GM23338 (cell line): ENCODE measurements at regions not wholly inside any gene's neighbourhood (a gene's known extent, or its start where the extent isn't known, plus 50 kb on each side); places are given as distances from the start of the nearest gene placed in this dataset.

Experiments used
- ATAC-seq: fragments of 200-7000 bp; cut with Tn5 transposase; 3 replicates; pipeline ENCODE4 v1.9.1; 2020
- DNase-seq: peaks from one replicate; pipeline ENCODE4 v3.0.0-alpha.2; 2015; ENCODE audit warnings: low spot score
- H2AFZ ChIP-seq: fragments of 200-600 bp; sonication (generic); 2 replicates; pipeline ENCODE4 v1.8.0; 2016; ENCODE audit warnings: antibody characterized with exemption, mild to moderate bottlenecking, moderate library complexity
- H3F3A ChIP-seq: fragments of 200-600 bp; sonication (generic); replicated peaks from 2 replicates; pipeline ENCODE4 v1.8.0; 2017; ENCODE audit warnings: antibody characterized with exemption, mixed run types, low read depth
- H3K27ac ChIP-seq: fragments of 200-600 bp; sonication (generic); 2 replicates; pipeline ENCODE4 v1.6.1; 2016; ENCODE audit warnings: low read depth
- H3K27me3 ChIP-seq: fragments of 200-600 bp; sonication (generic); 2 replicates; pipeline ENCODE4 v1.8.0; 2016; ENCODE audit warnings: mild to moderate bottlenecking, mixed run types, moderate library complexity; ENCODE audit not compliant: insufficient read depth
- H3K36me3 ChIP-seq: fragments of 200-600 bp; sonication (generic); 2 replicates; pipeline ENCODE4 v1.8.0; 2016; ENCODE audit warnings: mild to moderate bottlenecking; ENCODE audit not compliant: insufficient read depth
- H3K4me1 ChIP-seq: fragments of 200-600 bp; sonication (generic); 2 replicates; pipeline ENCODE4 v1.8.0; 2016; ENCODE audit warnings: mild to moderate bottlenecking, moderate library complexity; ENCODE audit not compliant: insufficient read depth
- H3K4me2 ChIP-seq: fragments of 200-600 bp; sonication (generic); 2 replicates; pipeline ENCODE4 v1.7.1; 2017; ENCODE audit warnings: mixed run types
- H3K4me3 ChIP-seq: fragments of 200-600 bp; sonication (generic); 2 replicates; pipeline ENCODE4 v1.6.1; 2016; ENCODE audit warnings: mixed run types
- H3K79me2 ChIP-seq: fragments of 200-600 bp; sonication (generic); replicated peaks from 2 replicates; pipeline ENCODE4 v1.8.0; 2017; ENCODE audit warnings: mild to moderate bottlenecking; ENCODE audit not compliant: insufficient read depth
- H3K9me2 ChIP-seq: fragments of 200-600 bp; sonication (generic); 2 replicates; pipeline ENCODE4 v1.8.0; 2017; ENCODE audit not compliant: insufficient read depth
- H4K20me1 ChIP-seq: fragments of 200-600 bp; sonication (generic); replicated peaks from 2 replicates; pipeline ENCODE4 v1.8.0; 2017; ENCODE audit warnings: mild to moderate bottlenecking; ENCODE audit not compliant: insufficient read depth
- H3K27ac Mint-ChIP-seq: 2 replicates; pipeline ENCODE4 v1.8.0; 2020; ENCODE audit warnings: inconsistent platforms, mild to moderate bottlenecking, moderate library complexity, mixed read lengths
- H3K27me3 Mint-ChIP-seq: 3 replicates; pipeline ENCODE4 v1.8.0; 2022; ENCODE audit warnings: low read depth, mild to moderate bottlenecking, moderate library complexity, mixed read lengths, inconsistent platforms; ENCODE audit not compliant: insufficient read depth, poor library complexity
- H3K36me3 Mint-ChIP-seq: 3 replicates; pipeline ENCODE4 v1.8.0; 2021; ENCODE audit warnings: low read depth, mild to moderate bottlenecking, inconsistent platforms, moderate library complexity, mixed read lengths
- H3K4me1 Mint-ChIP-seq: 3 replicates; pipeline ENCODE4 v1.8.0; 2020; ENCODE audit warnings: mild to moderate bottlenecking, inconsistent platforms, mixed read lengths
- H3K4me3 Mint-ChIP-seq: 3 replicates; pipeline ENCODE4 v1.8.0; 2021; ENCODE audit warnings: moderate library complexity, mild to moderate bottlenecking, inconsistent platforms, mixed read lengths
- H3K9me3 Mint-ChIP-seq: 3 replicates; pipeline ENCODE4 v1.8.0; 2020; ENCODE audit warnings: moderate library complexity, mild to moderate bottlenecking, inconsistent platforms, mixed read lengths
- CREB1 ChIP-seq: fragments of 250-450 bp; sonication (Bioruptor Pico); IDR thresholded peaks from 2 replicates; pipeline ENCODE4 v1.5.0; 2020; ENCODE audit warnings: low read depth, mild to moderate bottlenecking, moderate library complexity
- CTCF ChIP-seq, 2 experiments: fragments of 200-600 bp in 1 of 2; sonication (generic) in 1 of 2; conservative IDR thresholded peaks; 2 replicates each; pipeline versions ENCODE4 v1.5.1 to v1.6.1; 2016 to 2017; ENCODE audit warnings: antibody characterized with exemption in 2 of 2, low read depth in 2 of 2, mild to moderate bottlenecking in 2 of 2, moderate library complexity in 1 of 2
- ETS1 ChIP-seq: IDR thresholded peaks from 2 replicates; pipeline ENCODE4 v1.6.1; 2016; ENCODE audit warnings: antibody characterized with exemption
- EZH2 ChIP-seq: fragments of 200-600 bp; sonication (generic); IDR thresholded peaks from one replicate; pipeline ENCODE4 v1.8.0; 2017; ENCODE audit warnings: antibody characterized with exemption, mild to moderate bottlenecking, low read depth; ENCODE audit not compliant: unreplicated experiment
- EZH2phosphoT487 ChIP-seq: fragments of 200-600 bp; sonication (generic); IDR thresholded peaks from one replicate; pipeline ENCODE4 v1.8.1; 2018; ENCODE audit warnings: antibody characterized with exemption; ENCODE audit not compliant: unreplicated experiment
- JUNB ChIP-seq: IDR thresholded peaks from one replicate; pipeline ENCODE4 v1.6.1; 2016; ENCODE audit warnings: antibody characterized with exemption; ENCODE audit not compliant: unreplicated experiment
- NANOG ChIP-seq: IDR thresholded peaks from 2 replicates; pipeline ENCODE4 v1.6.1; 2016; ENCODE audit warnings: antibody characterized with exemption, borderline replicate concordance
- POLR2AphosphoS5 ChIP-seq: IDR thresholded peaks from 2 replicates; pipeline ENCODE4 v1.6.1; 2016; ENCODE audit warnings: antibody characterized with exemption, low read depth
- REST ChIP-seq: IDR thresholded peaks from one replicate; pipeline ENCODE4 v1.6.1; 2018; ENCODE audit warnings: antibody characterized with exemption; ENCODE audit not compliant: unreplicated experiment
- STAT1 ChIP-seq: IDR thresholded peaks from one replicate; pipeline ENCODE4 v1.6.1; 2016; ENCODE audit warnings: antibody characterized with exemption; ENCODE audit not compliant: unreplicated experiment
- ZNF114 ChIP-seq: fragments of 250-450 bp; sonication (Bioruptor Pico); IDR thresholded peaks from 2 replicates; pipeline ENCODE4 v1.5.0; 2020; ENCODE audit warnings: mild to moderate bottlenecking, moderate library complexity
- ZNF331 ChIP-seq: fragments of 250-450 bp; sonication (Bioruptor Pico); IDR thresholded peaks from 2 replicates; pipeline ENCODE4 v1.5.0; 2020; ENCODE audit warnings: low read depth, mild to moderate bottlenecking, moderate library complexity
- ZNF462 ChIP-seq: fragments of 250-450 bp; sonication (Bioruptor Pico); IDR thresholded peaks from 2 replicates; pipeline ENCODE4 v1.5.0; 2020; ENCODE audit warnings: mild to moderate bottlenecking, moderate library complexity

- no peaks in the 10 kb centered on the region for H3K79me2 ChIP-seq
- H4K20me1 ChIP-seq: no peaks in the 10 kb centered on the region
- H3K4me2 ChIP-seq: peak overlapping the region; percentile 88
- ATAC-seq: no peak
- Mint-ChIP-seq H3K4me1 (peaks cover 25% of the 10 kb centered on the region), H3K36me3 (no peaks in the 10 kb centered on the region), H3K9me3 (peaks cover 2% of the 10 kb centered on the region; the same call in 2 of the 3 replicates), H3K27ac (no peak overlapping the region), H3K4me3 (no peak overlapping the region), H3K27me3 (peaks cover 10% of the 10 kb centered on the region)
- no peak overlapping the region for H2AFZ ChIP-seq
- no peaks in the 10 kb centered on the region for H3F3A ChIP-seq
- no peaks in the 10 kb centered on the region for H3K36me3 ChIP-seq
- DNase-seq: no peak
- H3K27ac ChIP-seq: 0 out of 2 replicates have a peak overlapping the region, but pooled peaks have one; percentile 88
- TF ChIP-seq EZH2phosphoT487: no peak
- TF ChIP-seq REST: no peak
- TF ChIP-seq ZNF331 (CRISPR knock-in tag): no peak
- TF ChIP-seq JUNB: no peak
- no peak for TF ChIP-seq STAT1
- no peak for TF ChIP-seq CTCF (conservative IDR thresholded peaks at IDR 0.05; ENCODE audit: low read depth in 2 of 2)
- TF ChIP-seq POLR2AphosphoS5: no peak
- no peak for TF ChIP-seq EZH2
- no peak for TF ChIP-seq ZNF114 (CRISPR knock-in tag)
- no peak for TF ChIP-seq CREB1 (CRISPR knock-in tag)
- no peak for TF ChIP-seq ETS1
- no peak for TF ChIP-seq NANOG
- no peak for TF ChIP-seq ZNF462
- peaks cover 8% of the 10 kb centered on the region for H3K4me1 ChIP-seq
- H3K27me3 ChIP-seq: no peaks in the 10 kb centered on the region
- no peaks in the 10 kb centered on the region for H3K9me2 ChIP-seq
- H3K4me3 ChIP-seq: peak overlapping the region; percentile 85
These were observed 172.3 kb upstream of the IER5L start for GRCh38 chr9:129350143-129350935.
